Activated T-cell treated with anti-CD3 and anti-CD28 coated beads, Interleukin-2, amount 50 U/mL, for 72 hours (primary cell): ENCODE measurements at regions not wholly inside any gene's neighbourhood (a gene's known extent, or its start where the extent isn't known, plus 50 kb on each side); places are given as distances from the start of the nearest gene placed in this dataset.
"Not testable (repeated sequence)": the region's sequence is repeated elsewhere in the genome, so short reads cannot be mapped to it uniquely, and the experiment has no call there.

Experiments used
- ATAC-seq, 2 donors: fragments of 150-1000 bp; cut with Tn5 transposase; replicated peaks in 1 of 2; 2 replicates each; pipeline ENCODE4 v1.10.0; 2021; ENCODE audit warnings: moderate library complexity in 2 of 2, mild to moderate bottlenecking in 1 of 2
- DNase-seq, 2 donors: peaks; one replicate each; pipeline ENCODE4 v3.0.0; 2021 to 2022; ENCODE audit warnings: mixed read lengths in 1 of 2
- H3K27ac Mint-ChIP-seq: one replicate; pipeline ENCODE4 v1.8.0; 2022; ENCODE audit warnings: mild to moderate bottlenecking, moderate library complexity, mixed read lengths
- H3K27me3 Mint-ChIP-seq: one replicate; pipeline ENCODE4 v1.8.0; 2022; ENCODE audit warnings: low read depth, mixed read lengths
- H3K36me3 Mint-ChIP-seq, 2 donors: one replicate each; pipeline ENCODE4 v1.8.0; 2022; ENCODE audit warnings: mixed read lengths in 2 of 2, mild to moderate bottlenecking in 1 of 2; ENCODE audit not compliant: insufficient read depth in 2 of 2
- H3K4me1 Mint-ChIP-seq: one replicate; pipeline ENCODE4 v1.8.0; 2022; ENCODE audit warnings: low read depth, mixed read lengths
- H3K4me3 Mint-ChIP-seq, 2 donors: one replicate each; pipeline ENCODE4 v1.8.0; 2022; ENCODE audit warnings: mild to moderate bottlenecking in 2 of 2, mixed read lengths in 2 of 2, moderate library complexity in 2 of 2
- H3K9me3 Mint-ChIP-seq, 2 donors: one replicate each; pipeline ENCODE4 v1.8.0; 2022; ENCODE audit warnings: mixed read lengths in 2 of 2

GRCh38 chr6:134678436-134678889 is 271.4 kb downstream of the ALDH8A1 start:
- H3K27ac Mint-ChIP-seq: no peak overlapping the region
- no peaks in the 10 kb centered on the region for H3K36me3 Mint-ChIP-seq
- H3K4me3 Mint-ChIP-seq: no peak overlapping the region
- H3K4me1 Mint-ChIP-seq: peaks cover 10% of the 10 kb centered on the region
- ATAC-seq (no peak), DNase-seq (no peak)
- H3K27me3 Mint-ChIP-seq: no peaks in the 10 kb centered on the region
- H3K9me3 Mint-ChIP-seq: no peaks in the 10 kb centered on the region

GRCh38 chr6:134676307-134677281 is 273.3 kb downstream of the ALDH8A1 start:
- H3K27me3 Mint-ChIP-seq: no peaks in the 10 kb centered on the region
- peaks cover 14% of the 10 kb centered on the region for H3K4me1 Mint-ChIP-seq
- H3K36me3 Mint-ChIP-seq: no peaks in the 10 kb centered on the region
- ATAC-seq: no peak
- peak overlapping the region; percentile 59 for H3K27ac Mint-ChIP-seq
- no peaks in the 10 kb centered on the region for H3K9me3 Mint-ChIP-seq
- no peak overlapping the region for H3K4me3 Mint-ChIP-seq
- no peak for DNase-seq

DNA sequence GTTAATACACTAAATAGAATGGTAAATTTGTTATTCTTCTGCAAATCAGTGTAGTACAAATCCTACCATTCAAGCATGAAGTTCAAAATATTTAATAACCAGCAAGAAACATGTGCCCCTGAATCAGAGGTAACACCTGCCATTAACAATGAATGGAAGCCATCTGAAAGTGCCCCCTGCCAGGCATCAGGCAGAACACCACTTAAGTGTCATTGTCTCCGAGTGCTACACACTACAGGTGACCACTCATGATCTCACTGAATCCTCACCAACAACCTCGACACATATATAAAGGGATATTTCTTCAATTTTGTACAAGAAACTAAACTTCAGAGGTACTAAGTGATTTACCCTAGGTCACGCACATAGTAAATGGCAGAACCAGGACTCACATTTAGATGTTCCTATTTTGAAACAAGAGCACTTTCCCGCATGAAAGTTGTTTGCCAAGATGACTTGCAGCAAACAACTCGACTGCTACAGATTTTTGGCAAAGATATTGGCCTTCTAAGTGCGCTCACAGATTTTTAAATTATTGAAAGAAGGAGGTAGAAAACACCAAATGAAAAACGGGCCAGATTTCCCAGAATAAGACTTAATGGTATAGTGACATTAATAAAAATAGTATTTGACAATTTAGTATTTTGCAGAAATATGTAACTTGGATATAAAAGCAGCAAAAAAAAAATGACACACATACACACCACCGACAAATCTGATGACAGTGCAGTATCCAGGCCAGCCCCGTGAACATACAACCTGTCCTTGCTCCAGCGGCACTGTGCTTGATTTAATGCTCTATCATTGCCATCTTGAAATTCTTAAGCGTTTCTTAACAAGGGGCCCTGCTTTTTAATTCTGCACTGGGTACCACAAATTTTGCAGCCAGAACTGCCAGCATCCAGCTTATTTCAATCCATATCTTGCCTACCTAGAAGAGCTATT is 274.5 kb downstream of the ALDH8A1 start:
- H3K4me3 Mint-ChIP-seq: no peak overlapping the region
- H3K4me1 Mint-ChIP-seq: peaks cover 14% of the 10 kb centered on the region
- DNase-seq: no peak
- H3K36me3 Mint-ChIP-seq: no peaks in the 10 kb centered on the region
- no peaks in the 10 kb centered on the region for H3K9me3 Mint-ChIP-seq
- no peak for ATAC-seq
- H3K27ac Mint-ChIP-seq: no peak overlapping the region
- H3K27me3 Mint-ChIP-seq: no peaks in the 10 kb centered on the region

DNA sequence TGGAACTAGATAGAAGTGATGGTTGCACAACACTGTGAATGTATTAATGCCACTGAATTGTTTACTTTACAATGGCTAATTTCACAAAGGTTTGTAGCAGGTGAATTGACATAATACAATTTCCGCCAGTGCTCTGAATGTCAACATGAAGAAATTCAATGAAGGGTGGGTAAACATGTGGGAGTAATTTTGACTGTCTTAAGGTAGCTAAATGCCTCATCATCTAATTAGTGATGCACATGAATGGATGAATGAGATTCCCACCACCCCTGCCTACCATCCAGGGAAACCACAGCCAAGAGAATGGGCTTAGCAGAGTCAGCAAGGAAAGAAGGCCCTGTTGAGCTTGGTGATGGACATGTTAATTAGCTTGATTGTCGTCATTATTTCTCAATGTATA is 275.3 kb downstream of the ALDH8A1 start:
- H3K9me3 Mint-ChIP-seq: no peaks in the 10 kb centered on the region
- H3K4me1 Mint-ChIP-seq: peaks cover 8% of the 10 kb centered on the region
- H3K27ac Mint-ChIP-seq: no peak overlapping the region
- H3K27me3 Mint-ChIP-seq: no peaks in the 10 kb centered on the region
- DNase-seq (no peak), ATAC-seq (no peak)
- H3K4me3 Mint-ChIP-seq: no peak overlapping the region
- no peaks in the 10 kb centered on the region for H3K36me3 Mint-ChIP-seq

DNA sequence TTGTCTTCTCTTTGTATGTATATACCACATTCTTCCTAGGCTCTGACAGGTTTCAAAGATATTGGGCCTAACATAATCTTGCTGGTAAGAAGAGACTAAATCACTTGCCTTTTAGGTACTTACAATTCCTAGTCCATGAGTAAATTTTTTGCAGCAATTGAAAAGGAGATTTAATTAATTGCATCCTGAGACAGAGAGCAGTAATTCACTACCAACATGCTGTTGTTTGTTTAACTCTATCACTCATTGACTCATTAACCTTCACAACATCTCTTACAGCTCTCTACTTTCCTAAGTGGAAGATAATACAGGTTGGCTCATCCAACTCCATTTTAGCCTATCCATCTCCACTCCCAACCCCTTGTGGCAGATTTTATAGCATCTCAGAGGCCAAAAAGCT is 280.4 kb downstream of the ALDH8A1 start:
- no peaks in the 10 kb centered on the region for H3K9me3 Mint-ChIP-seq
- no peak overlapping the region for H3K27ac Mint-ChIP-seq
- no peaks in the 10 kb centered on the region for H3K27me3 Mint-ChIP-seq
- no peak for ATAC-seq
- no peak for DNase-seq
- H3K4me1 Mint-ChIP-seq: peaks cover 8% of the 10 kb centered on the region
- no peak overlapping the region for H3K4me3 Mint-ChIP-seq
- no peaks in the 10 kb centered on the region for H3K36me3 Mint-ChIP-seq

GRCh38 chr6:134667111-134667510 is 282.8 kb downstream of the ALDH8A1 start:
- Mint-ChIP-seq H3K9me3 (no peaks in the 10 kb centered on the region), H3K27ac (no peak overlapping the region)
- ATAC-seq: no peak

GRCh38 chr6:134666125-134666524 is 283.8 kb downstream of the ALDH8A1 start:
- no peak for ATAC-seq
- H3K27me3 Mint-ChIP-seq: no peaks in the 10 kb centered on the region
- no peak overlapping the region for H3K4me3 Mint-ChIP-seq
- no peak overlapping the region for H3K27ac Mint-ChIP-seq
- no peak for DNase-seq
- no peaks in the 10 kb centered on the region for H3K4me1 Mint-ChIP-seq
- no peaks in the 10 kb centered on the region for H3K9me3 Mint-ChIP-seq
- no peaks in the 10 kb centered on the region for H3K36me3 Mint-ChIP-seq

More at GRCh38 chr6:134667111-134667510, 282.8 kb downstream of the ALDH8A1 start:
- H3K4me3 Mint-ChIP-seq: no peak overlapping the region
- no peaks in the 10 kb centered on the region for H3K36me3 Mint-ChIP-seq
- no peaks in the 10 kb centered on the region for H3K4me1 Mint-ChIP-seq
- no peak for DNase-seq
- H3K27me3 Mint-ChIP-seq: no peaks in the 10 kb centered on the region

DNA sequence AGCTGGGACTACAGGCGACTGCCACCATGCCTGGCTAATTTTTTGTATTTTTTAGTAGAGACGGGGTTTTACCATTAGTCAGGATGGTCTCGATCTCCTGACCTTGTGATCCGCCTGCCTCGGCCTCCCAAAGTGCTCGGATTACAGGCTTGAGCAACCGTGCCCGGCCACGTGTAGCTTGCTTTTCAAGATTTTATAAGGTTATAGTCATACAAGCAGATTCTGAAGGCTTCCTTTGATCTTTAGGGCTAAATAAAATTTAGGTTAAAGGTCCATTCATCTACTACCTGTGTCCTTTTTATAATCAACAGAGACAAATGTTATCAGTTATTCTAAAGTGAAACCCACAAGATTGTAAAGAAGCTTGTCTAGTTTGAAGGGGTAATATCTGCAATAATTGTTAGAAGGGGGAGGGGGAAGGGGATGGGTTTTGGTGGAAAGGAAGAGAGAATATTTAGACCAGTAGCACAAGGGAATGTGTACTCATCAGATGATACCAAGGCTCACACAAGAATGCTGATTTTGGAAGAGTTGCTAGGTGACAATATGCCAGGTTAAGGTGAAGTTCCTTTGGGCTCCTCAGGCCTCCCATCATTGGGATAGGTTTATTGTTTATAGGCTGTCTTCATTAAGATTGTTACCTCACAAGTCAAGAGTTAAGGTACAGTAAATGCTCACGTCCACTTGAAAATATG is 284.7 kb downstream of the ALDH8A1 start:
- Mint-ChIP-seq H3K4me3 (no peak overlapping the region), H3K27me3 (no peaks in the 10 kb centered on the region), H3K27ac (no peak overlapping the region), H3K9me3 (no peaks in the 10 kb centered on the region), H3K4me1 (no peaks in the 10 kb centered on the region), H3K36me3 (no peaks in the 10 kb centered on the region)
- ATAC-seq: no peak
- no peak for DNase-seq

GRCh38 chr6:134663800-134664535 is 285.9 kb downstream of the ALDH8A1 start:
- Mint-ChIP-seq H3K27me3 (no peaks in the 10 kb centered on the region), H3K4me3 (no peak overlapping the region), H3K27ac (no peak overlapping the region), H3K9me3 (no peaks in the 10 kb centered on the region), H3K4me1 (no peaks in the 10 kb centered on the region), H3K36me3 (no peaks in the 10 kb centered on the region)
- ATAC-seq (no peak), DNase-seq (no peak)

DNA sequence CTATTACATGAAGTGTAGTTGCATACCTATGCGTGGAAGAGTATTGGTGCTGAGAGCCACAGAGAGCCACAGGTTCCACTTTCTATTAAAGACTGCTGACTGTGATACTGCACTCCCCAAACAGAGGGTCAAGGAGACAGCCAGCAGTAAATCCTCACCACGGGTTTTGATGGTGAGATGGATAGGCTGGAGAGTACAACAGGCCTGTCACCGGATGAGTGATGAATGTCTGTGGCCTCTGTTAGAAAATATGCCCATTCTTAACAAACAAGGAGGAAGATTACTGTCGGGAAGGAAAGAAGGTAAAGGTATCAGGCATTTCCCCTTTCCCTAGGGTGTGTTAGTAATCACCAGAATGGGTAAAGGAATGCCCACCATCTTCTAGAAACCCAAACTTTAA is 286.5 kb downstream of the ALDH8A1 start:
- H3K4me3 Mint-ChIP-seq: no peak overlapping the region
- DNase-seq: no peak
- no peaks in the 10 kb centered on the region for H3K4me1 Mint-ChIP-seq
- H3K9me3 Mint-ChIP-seq: no peaks in the 10 kb centered on the region
- no peaks in the 10 kb centered on the region for H3K27me3 Mint-ChIP-seq
- ATAC-seq: no peak
- no peaks in the 10 kb centered on the region for H3K36me3 Mint-ChIP-seq
- no peak overlapping the region for H3K27ac Mint-ChIP-seq

GRCh38 chr6:134662077-134662700 is 287.7 kb downstream of the ALDH8A1 start:
- DNase-seq (no peak), ATAC-seq (no peak)
- Mint-ChIP-seq H3K27me3 (no peaks in the 10 kb centered on the region), H3K36me3 (no peaks in the 10 kb centered on the region), H3K4me1 (no peaks in the 10 kb centered on the region), H3K4me3 (no peak overlapping the region), H3K9me3 (no peaks in the 10 kb centered on the region), H3K27ac (no peak overlapping the region)

DNA sequence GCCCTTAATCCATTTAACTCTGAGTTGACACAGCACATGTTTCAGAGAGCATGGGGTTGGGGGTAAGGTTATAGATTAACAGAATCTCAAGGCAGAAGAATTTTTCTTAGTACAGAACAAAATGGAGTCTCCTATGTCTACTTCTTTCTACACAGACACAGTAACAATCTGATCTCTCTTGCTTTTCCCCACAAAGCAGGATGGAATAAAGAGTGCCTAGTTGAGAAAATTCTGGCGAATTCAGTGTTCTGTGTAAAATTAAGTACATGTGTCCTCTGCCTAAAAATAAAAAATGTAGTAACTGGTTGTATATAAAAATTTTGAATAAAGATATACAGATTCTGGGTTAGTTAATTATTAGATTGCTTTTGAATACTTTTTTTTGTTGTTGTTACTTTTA is 290.0 kb downstream of the ALDH8A1 start:
- not testable (repeated sequence) for DNase-seq, H3K27me3 Mint-ChIP-seq, H3K4me1 Mint-ChIP-seq, H3K4me3 Mint-ChIP-seq, H3K27ac Mint-ChIP-seq, H3K9me3 Mint-ChIP-seq, H3K36me3 Mint-ChIP-seq, ATAC-seq
